Neuronal stem cell (in vitro differentiated cells): ENCODE measurements at regions not wholly inside any gene's neighbourhood (a gene's known extent, or its start where the extent isn't known, plus 50 kb on each side); places are given as distances from the start of the nearest gene placed in this dataset.

Experiments used
- DNase-seq: peaks from one replicate; pipeline ENCODE4 v3.0.0-alpha.2; 2013; ENCODE audit warnings: low spot score
- H2AFZ ChIP-seq: one replicate; pipeline ENCODE4 v1.6.1; 2013; ENCODE audit warnings: mild to moderate bottlenecking, low read length, inconsistent platforms
- H2AK5ac ChIP-seq: 2 replicates; pipeline ENCODE4 v1.6.1; 2013; ENCODE audit warnings: low read depth, mild to moderate bottlenecking, inconsistent platforms, low read length, moderate library complexity, mixed read lengths
- H2BK120ac ChIP-seq: 2 replicates; pipeline ENCODE4 v1.6.1; 2013; ENCODE audit warnings: low read depth, mild to moderate bottlenecking, inconsistent platforms, low read length, moderate library complexity, mixed read lengths
- H2BK12ac ChIP-seq: one replicate; pipeline ENCODE4 v1.6.1; 2013; ENCODE audit warnings: low read length, inconsistent platforms
- H2BK15ac ChIP-seq: 2 replicates; pipeline ENCODE4 v1.6.1; 2013; ENCODE audit warnings: mild to moderate bottlenecking, low read length, inconsistent platforms, mixed read lengths
- H2BK5ac ChIP-seq: one replicate; pipeline ENCODE4 v1.6.1; 2013; ENCODE audit warnings: inconsistent platforms, mild to moderate bottlenecking, low read length, moderate library complexity
- H3K14ac ChIP-seq: one replicate; pipeline ENCODE4 v1.6.1; 2013; ENCODE audit warnings: low read length, inconsistent platforms
- H3K18ac ChIP-seq: 2 replicates; pipeline ENCODE4 v1.6.1; 2013; ENCODE audit warnings: low read length, inconsistent platforms
- H3K23ac ChIP-seq: 2 replicates; pipeline ENCODE4 v1.6.1; 2013; ENCODE audit warnings: low read depth, mild to moderate bottlenecking, mixed read lengths, low read length, inconsistent platforms; ENCODE audit not compliant: poor library complexity
- H3K27ac ChIP-seq: replicated peaks from 3 replicates; pipeline ENCODE4 v1.5.1; 2013; ENCODE audit warnings: low read length, inconsistent platforms
- H3K27me3 ChIP-seq, 3 experiments: 2 replicates each; pipeline ENCODE4 v1.6.1; 2013; ENCODE audit warnings: low read length in 3 of 3, mild to moderate bottlenecking in 2 of 3, inconsistent platforms in 1 of 3, low read depth in 1 of 3, mixed read lengths in 1 of 3, moderate library complexity in 1 of 3; ENCODE audit not compliant: control insufficient read depth in 3 of 3, insufficient read depth in 3 of 3
- H3K36me3 ChIP-seq, 2 donors: replicated peaks in 1 of 2; 2 replicates each; pipeline ENCODE4 v1.6.1; 2013; ENCODE audit warnings: low read length in 2 of 2; ENCODE audit not compliant: control insufficient read depth in 2 of 2, insufficient read depth in 2 of 2
- H3K4ac ChIP-seq: 2 replicates; pipeline ENCODE4 v1.6.1; 2013; ENCODE audit warnings: inconsistent platforms, mild to moderate bottlenecking, low read length, moderate library complexity
- H3K4me1 ChIP-seq, 2 donors: 1 replicate in 1 of 2; 2 replicates in 1 of 2; pipeline ENCODE4 v1.6.1; 2013; ENCODE audit warnings: low read length in 2 of 2, low read depth in 1 of 2; ENCODE audit not compliant: control insufficient read depth in 2 of 2, insufficient read depth in 1 of 2
- H3K4me2 ChIP-seq: one replicate; pipeline ENCODE4 v1.6.1; 2013; ENCODE audit warnings: mild to moderate bottlenecking, low read length, inconsistent platforms; ENCODE audit not compliant: insufficient read depth, poor library complexity, severe bottlenecking
- H3K4me3 ChIP-seq, 2 donors: 2 replicates each; pipeline ENCODE4 v1.5.1; 2013; ENCODE audit warnings: low read length in 2 of 2, mild to moderate bottlenecking in 2 of 2, inconsistent platforms in 1 of 2, moderate library complexity in 1 of 2
- H3K79me1 ChIP-seq: one replicate; pipeline ENCODE4 v1.6.1; 2013; ENCODE audit warnings: low read depth, mild to moderate bottlenecking, inconsistent platforms, low read length, moderate library complexity
- H3K9ac ChIP-seq: one replicate; pipeline ENCODE4 v1.6.1; 2013; ENCODE audit warnings: mild to moderate bottlenecking, low read depth, low read length, inconsistent platforms; ENCODE audit not compliant: poor library complexity
- H3K9me3 ChIP-seq, 2 donors: replicated peaks in 1 of 2; 2 replicates each; pipeline versions ENCODE3 to v1.6.1; 2013; ENCODE audit warnings: low read length in 2 of 2, mild to moderate bottlenecking in 2 of 2, inconsistent platforms in 1 of 2, low read depth in 1 of 2, mixed read lengths in 1 of 2, moderate library complexity in 1 of 2; ENCODE audit not compliant: control insufficient read depth in 2 of 2, insufficient read depth in 1 of 2
- H4K8ac ChIP-seq: one replicate; pipeline ENCODE4 v1.6.1; 2013; ENCODE audit warnings: low read depth, mild to moderate bottlenecking, inconsistent platforms, low read length, moderate library complexity
- H4K91ac ChIP-seq: one replicate; pipeline ENCODE4 v1.6.1; 2013; ENCODE audit warnings: low read length, low read depth, mild to moderate bottlenecking, inconsistent platforms; ENCODE audit not compliant: poor library complexity
- WGBS, 2 donors: extraction: QIAGEN DNeasy Blood & Tissue Kit; methylation state at CpG; one replicate each; pipeline ENCODE4 v1.1.7; 2013; ENCODE audit warnings: missing lambda C conversion rate in 2 of 2, mixed read lengths in 1 of 2; ENCODE audit not compliant: insufficient read length in 2 of 2, insufficient replicate concordance in 1 of 2; ENCODE audit errors: extremely low coverage in 2 of 2; 5-methylcytosine and 5-hydroxymethylcytosine counted together

DNA sequence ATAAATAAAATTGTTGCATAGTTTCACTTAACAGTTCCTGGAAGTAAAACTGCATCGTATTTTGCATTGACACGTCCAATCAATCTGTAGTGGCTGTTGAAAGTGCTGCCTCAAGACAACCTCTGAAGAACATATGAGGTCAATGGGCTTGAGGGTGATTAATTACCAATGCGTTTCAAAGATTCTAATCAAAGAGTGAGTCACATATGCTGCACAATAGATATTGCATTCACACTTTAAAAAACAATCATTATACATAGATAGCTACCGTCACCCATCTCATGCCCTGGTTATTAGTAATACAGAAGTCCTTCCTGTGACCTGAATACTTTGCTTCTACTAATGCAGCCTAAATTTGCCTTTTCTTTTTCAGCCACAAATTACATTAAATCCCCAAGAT is 743.3 kb upstream of the SLIT2 start:
- Histone ChIP-seq H3K36me3 (no peaks in the 10 kb centered on the region), H3K27ac (no peak overlapping the region), H3K79me1 (no peaks in the 10 kb centered on the region), H2BK15ac (no peak overlapping the region), H2BK5ac (no peak overlapping the region), H3K23ac (no peak overlapping the region), H4K8ac (no peak overlapping the region), H3K14ac (no peak overlapping the region), H2BK120ac (no peak overlapping the region), H3K9ac (no peak overlapping the region), H3K4me1 (no peaks in the 10 kb centered on the region), H2AK5ac (no peak overlapping the region), H3K18ac (no peak overlapping the region), H4K91ac (no peak overlapping the region), H3K4me2 (no peak overlapping the region), H2BK12ac (no peak overlapping the region), H3K4me3 (no peak overlapping the region), H3K9me3 (no peaks in the 10 kb centered on the region), H3K27me3 (no peaks in the 10 kb centered on the region), H2AFZ (no peak overlapping the region), H3K4ac (no peak overlapping the region)
- DNase-seq, result no peak
- no CpG with 5 or more reads among the region's 4 CpGs for WGBS, 2 donors

DNA sequence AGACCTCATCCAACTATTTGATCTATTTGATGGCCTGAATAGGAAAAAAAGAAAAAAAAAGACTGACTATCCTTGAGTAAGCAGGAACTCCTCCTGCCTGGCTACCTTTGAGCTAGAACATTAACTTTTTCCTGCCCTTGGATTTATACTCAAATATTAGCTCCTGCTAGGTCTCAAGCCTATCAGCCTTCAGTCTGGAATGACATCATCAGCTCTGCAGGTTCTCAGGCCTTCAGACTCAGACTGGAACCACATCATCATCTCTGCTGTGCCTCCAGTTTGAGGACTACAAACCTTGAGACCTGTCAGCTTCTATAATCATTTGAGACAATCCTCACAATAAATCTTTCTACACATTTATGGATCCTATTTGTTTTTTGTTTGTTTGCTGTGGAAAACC is 754.0 kb upstream of the SLIT2 start:
- Histone ChIP-seq H3K23ac (no peak overlapping the region), H4K91ac (no peak overlapping the region), H2AFZ (no peak overlapping the region), H2BK15ac (no peak overlapping the region), H2AK5ac (no peak overlapping the region), H3K9ac (no peak overlapping the region), H3K14ac (no peak overlapping the region), H3K9me3 (no peaks in the 10 kb centered on the region), H4K8ac (no peak overlapping the region), H3K4ac (no peak overlapping the region), H3K79me1 (no peaks in the 10 kb centered on the region), H3K36me3 (no peaks in the 10 kb centered on the region), H3K4me1 (no peaks in the 10 kb centered on the region), H2BK120ac (no peak overlapping the region), H3K4me2 (no peak overlapping the region), H3K27ac (no peak overlapping the region), H2BK12ac (no peak overlapping the region), H3K27me3 (no peaks in the 10 kb centered on the region), H2BK5ac (no peak overlapping the region), H3K4me3 (no peak overlapping the region), H3K18ac (no peak overlapping the region)
- no peak for DNase-seq

DNA sequence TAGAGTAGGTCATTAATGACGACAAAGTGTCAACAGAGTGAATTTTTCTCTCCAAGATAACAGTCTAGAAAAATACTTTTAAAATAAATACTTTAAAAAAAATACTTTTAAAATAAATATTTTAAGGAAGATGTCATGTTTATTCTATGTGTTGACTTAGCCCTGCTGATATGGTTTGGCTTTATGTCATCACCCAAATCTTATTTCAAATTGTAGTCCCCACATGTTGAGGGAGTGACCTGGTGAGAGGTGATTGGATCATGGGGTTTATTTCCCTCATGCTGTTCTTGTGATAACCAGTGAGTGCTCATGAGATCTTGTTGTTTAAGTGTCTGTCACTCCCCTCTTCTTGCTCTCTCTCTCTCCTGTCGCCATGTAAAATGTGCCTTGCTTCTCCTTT is 754.9 kb upstream of the SLIT2 start:
- no peaks in the 10 kb centered on the region for H3K36me3 ChIP-seq
- H3K23ac ChIP-seq, result no peak overlapping the region
- WGBS, 2 donors, result no CpG with 5 or more reads among the region's 2 CpGs
- H2AK5ac ChIP-seq, result no peak overlapping the region
- H2BK120ac ChIP-seq, result no peak overlapping the region
- H3K9me3 ChIP-seq, result no peaks in the 10 kb centered on the region
- H4K91ac ChIP-seq, result no peak overlapping the region
- no peak overlapping the region for H3K4ac ChIP-seq
- no peak overlapping the region for H3K4me3 ChIP-seq
- H3K79me1 ChIP-seq, result no peaks in the 10 kb centered on the region
- no peak overlapping the region for H2AFZ ChIP-seq
- H4K8ac ChIP-seq, result no peak overlapping the region
- H3K27me3 ChIP-seq, result no peaks in the 10 kb centered on the region
- no peak overlapping the region for H3K9ac ChIP-seq
- no peak overlapping the region for H2BK5ac ChIP-seq
- no peaks in the 10 kb centered on the region for H3K4me1 ChIP-seq
- H3K14ac ChIP-seq, result no peak overlapping the region
- no peak overlapping the region for H3K4me2 ChIP-seq
- no peak for DNase-seq
- H3K27ac ChIP-seq, result no peak overlapping the region
- H2BK15ac ChIP-seq, result no peak overlapping the region
- no peak overlapping the region for H2BK12ac ChIP-seq
- no peak overlapping the region for H3K18ac ChIP-seq

DNA sequence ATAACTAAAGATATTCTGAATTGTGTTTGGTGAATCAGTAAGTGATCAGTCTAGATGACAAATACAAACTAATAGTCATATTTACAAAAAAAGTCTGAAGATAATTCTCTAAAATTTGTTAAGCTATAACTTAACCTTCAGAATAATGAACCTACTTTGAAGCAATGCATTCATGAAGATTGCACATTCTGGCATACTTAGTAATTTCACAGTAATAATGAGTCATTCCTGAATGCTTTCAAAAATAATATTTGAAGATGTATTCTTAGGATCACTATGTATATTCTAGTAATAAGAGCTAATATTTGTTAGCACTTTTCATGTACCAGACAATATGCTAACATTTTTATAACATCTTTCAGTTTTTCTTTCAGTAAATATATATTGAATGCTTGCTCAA is 756.7 kb upstream of the SLIT2 start:
- Histone ChIP-seq H3K18ac (no peak overlapping the region), H3K27ac (no peak overlapping the region), H2BK120ac (no peak overlapping the region), H3K79me1 (no peaks in the 10 kb centered on the region), H3K36me3 (no peaks in the 10 kb centered on the region), H4K91ac (no peak overlapping the region), H3K14ac (no peak overlapping the region), H3K27me3 (no peaks in the 10 kb centered on the region), H2BK5ac (no peak overlapping the region), H3K9ac (no peak overlapping the region), H4K8ac (no peak overlapping the region), H2BK12ac (no peak overlapping the region), H2AFZ (no peak overlapping the region), H3K9me3 (no peaks in the 10 kb centered on the region), H3K4me1 (no peaks in the 10 kb centered on the region), H3K4me3 (no peak overlapping the region), H2BK15ac (no peak overlapping the region), H3K4me2 (no peak overlapping the region), H3K4ac (no peak overlapping the region), H2AK5ac (no peak overlapping the region), H3K23ac (no peak overlapping the region)
- no peak for DNase-seq
